ENCODE measurements at regions not wholly inside any gene's neighbourhood (a gene's known extent, or its start where the extent isn't known, plus 50 kb on each side); places are given as distances from the start of the nearest gene placed in this dataset.

DNA sequence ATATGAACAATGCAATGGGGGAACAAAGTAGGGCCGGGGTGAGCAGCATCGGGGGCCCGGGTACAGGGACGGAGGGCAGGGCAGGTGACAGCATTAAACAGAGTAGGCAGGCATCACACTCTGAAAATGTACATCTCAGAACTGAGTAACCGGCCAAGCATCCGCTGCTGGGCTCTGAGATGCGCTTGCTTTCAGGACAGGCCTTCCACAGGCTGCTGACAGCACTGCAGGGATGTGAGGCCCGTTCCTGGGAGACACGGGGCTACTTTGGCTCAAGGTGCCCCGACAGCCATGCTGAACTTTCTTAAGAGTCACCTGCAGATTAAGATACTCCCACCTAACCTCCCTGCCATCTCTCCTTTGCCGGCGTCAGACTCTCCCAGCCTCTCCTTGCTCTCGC is 64.3 kb upstream of the FGFR2 start:
- DNase-seq (ENCODE audit: low spot score): no peak

DNA sequence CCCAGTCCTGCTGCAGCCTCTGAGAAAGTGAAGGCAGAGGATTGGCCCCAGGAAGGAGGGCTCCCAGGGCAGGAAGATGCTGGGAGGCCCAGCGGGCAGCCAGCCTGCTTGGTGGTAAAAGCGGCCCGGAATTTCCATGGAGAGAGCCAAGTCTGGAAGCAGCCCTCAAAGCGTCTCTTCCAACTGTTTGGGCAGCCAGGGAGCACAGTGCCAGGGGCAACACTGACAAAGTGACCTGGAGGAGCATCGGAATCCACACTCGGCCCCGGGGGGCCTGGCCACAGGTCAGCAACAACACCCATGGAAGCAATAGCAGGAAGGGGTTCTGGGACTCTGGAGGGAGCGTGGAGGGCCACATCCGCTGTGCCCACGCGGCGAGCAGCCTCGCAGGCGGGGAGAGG is 63.2 kb upstream of the FGFR2 start:
- no peak for DNase-seq (ENCODE audit: low spot score)

GRCh38 chr10:121659236-121659635 is 61.0 kb upstream of the FGFR2 start:
- no peak for DNase-seq (ENCODE audit: low spot score)

DNA sequence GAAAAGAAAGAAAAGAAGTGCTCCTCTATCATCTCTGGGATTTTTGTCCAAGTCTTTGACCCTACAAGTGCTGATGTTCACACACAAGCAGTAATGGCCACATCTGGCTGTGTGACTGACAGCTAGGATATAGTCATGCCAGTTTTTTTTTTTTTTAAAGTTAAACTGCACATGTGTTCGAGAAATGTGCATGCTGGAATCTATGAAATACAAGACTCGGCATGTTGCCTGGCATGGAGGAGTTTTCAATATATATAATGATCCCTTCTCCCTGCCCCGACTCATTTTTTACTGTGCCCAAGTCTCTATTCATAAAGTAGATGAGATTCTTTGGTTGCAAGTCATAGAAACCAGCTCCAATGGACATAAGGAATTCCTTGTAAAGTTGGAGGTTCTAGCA is 60.4 kb upstream of the FGFR2 start:
- no peak for DNase-seq (ENCODE audit: low spot score)

- DNase-seq (ENCODE audit: low spot score): no peak
These were observed 59.9 kb upstream of the FGFR2 start for GRCh38 chr10:121658111-121658510.

- no peak for DNase-seq (ENCODE audit: low spot score)
These were observed 57.3 kb upstream of the FGFR2 start for GRCh38 chr10:121655254-121656144.

GRCh38 chr10:121654021-121654545 is 55.8 kb upstream of the FGFR2 start:
- DNase-seq (ENCODE audit: low spot score): no peak

- DNase-seq (ENCODE audit: low spot score): no peak
These were observed 55.4 kb upstream of the FGFR2 start for GRCh38 chr10:121653608-121654007.

- no peak for DNase-seq (ENCODE audit: low spot score)
These were observed 50.2 kb upstream of the FGFR2 start for GRCh38 chr10:121648493-121648892.

- DNase-seq (ENCODE audit: low spot score): no peak
These were observed 49.8 kb upstream of the FGFR2 start for GRCh38 chr10:121648059-121648458.
